Neural cell (in vitro differentiated cells): ENCODE measurements at regions not wholly inside any gene's neighbourhood (a gene's known extent, or its start where the extent isn't known, plus 50 kb on each side); places are given as distances from the start of the nearest gene placed in this dataset.

Source experiments
- H2AFZ ChIP-seq: fragments of 200-600, 300-800 bp; sonication (generic), shearing (Covaris generic); 2 replicates; pipeline ENCODE4 v1.6.0; 2014; ENCODE audit warnings: low read depth, mild to moderate bottlenecking, antibody characterized with exemption, low read length, moderate library complexity
- H3F3A ChIP-seq: fragments of 200-600 bp; shearing (Covaris generic); 2 replicates; pipeline ENCODE4 v1.6.1; 2016; ENCODE audit warnings: mild to moderate bottlenecking, moderate library complexity, mixed read lengths, antibody characterized with exemption, low read length; ENCODE audit not compliant: insufficient read depth, poor library complexity, severe bottlenecking
- H3K27ac ChIP-seq: fragments of 200-600, 300-800 bp; sonication (generic), shearing (Covaris generic); 2 replicates; pipeline ENCODE4 v1.5.1; 2014; ENCODE audit warnings: mild to moderate bottlenecking, low read length, moderate library complexity
- H3K27me3 ChIP-seq: fragments of 300-800, 200-600 bp; sonication (generic), shearing (Covaris generic); 2 replicates; pipeline ENCODE4 v1.6.0; 2014; ENCODE audit warnings: mild to moderate bottlenecking, low read depth, low read length, moderate library complexity; ENCODE audit not compliant: insufficient read depth
- H3K36me3 ChIP-seq: fragments of 300-800, 200-600 bp; sonication (generic), shearing (Covaris generic); 2 replicates; pipeline ENCODE4 v1.5.1; 2014; ENCODE audit warnings: mild to moderate bottlenecking, antibody characterized with exemption, low read length, moderate library complexity; ENCODE audit not compliant: insufficient read depth
- H3K4me2 ChIP-seq: fragments of 300-800, 200-600 bp; sonication (generic), shearing (Covaris generic); 2 replicates; pipeline ENCODE4 v1.6.0; 2014; ENCODE audit warnings: mild to moderate bottlenecking, low read length
- H3K4me3 ChIP-seq: fragments of 300-800, 200-600 bp; sonication (generic), shearing (Covaris generic); 2 replicates; pipeline ENCODE4 v1.5.1; 2014; ENCODE audit warnings: mild to moderate bottlenecking, low read length, moderate library complexity
- H3K79me2 ChIP-seq: fragments of 200-600 bp; shearing (Covaris generic); replicated peaks from 2 replicates; pipeline ENCODE4 v1.6.0; 2014; ENCODE audit warnings: mild to moderate bottlenecking, low read length, moderate library complexity; ENCODE audit not compliant: insufficient read depth
- H3K9ac ChIP-seq: fragments of 300-800, 200-600 bp; sonication (generic), shearing (Covaris generic); 2 replicates; pipeline ENCODE4 v1.6.1; 2016; ENCODE audit warnings: mild to moderate bottlenecking, low read length, mixed read lengths
- H3K9me2 ChIP-seq: fragments of 200-600 bp; shearing (Covaris generic); 2 replicates; pipeline ENCODE4 v1.6.1; 2016; ENCODE audit warnings: mild to moderate bottlenecking, low read length, mixed read lengths; ENCODE audit not compliant: insufficient read depth
- H3K9me3 ChIP-seq: fragments of 200-600, 300-800 bp; sonication (generic), shearing (Covaris generic); 2 replicates; pipeline ENCODE4 v1.6.1; 2016; ENCODE audit warnings: mild to moderate bottlenecking, mixed run types, low read length, moderate library complexity, mixed read lengths
- H4K20me1 ChIP-seq: fragments of 200-600 bp; shearing (Covaris generic); 2 replicates; pipeline ENCODE4 v1.6.1; 2016; ENCODE audit warnings: mild to moderate bottlenecking, mixed run types; ENCODE audit not compliant: insufficient read depth
- EP300 ChIP-seq: fragments of 450-650 bp; conservative IDR thresholded peaks from 2 replicates; pipeline ENCODE4 v1.6.1; 2014; ENCODE audit warnings: antibody characterized with exemption, mild to moderate bottlenecking, moderate library complexity; ENCODE audit not compliant: poor library complexity, severe bottlenecking
- EZH2 ChIP-seq: fragments of 200-600, 300-800 bp; shearing (Covaris generic), sonication (generic); IDR thresholded peaks from 2 replicates; pipeline ENCODE4 v1.6.1; 2014; ENCODE audit warnings: antibody characterized with exemption, low read length, borderline replicate concordance, mild to moderate bottlenecking; ENCODE audit not compliant: insufficient read depth, poor library complexity, severe bottlenecking
- MXI1 ChIP-seq: fragments of 450-650 bp; conservative IDR thresholded peaks from 2 replicates; pipeline ENCODE4 v1.6.1; 2014; ENCODE audit warnings: antibody characterized with exemption, mild to moderate bottlenecking; ENCODE audit not compliant: poor library complexity, severe bottlenecking
- POLR2AphosphoS5 ChIP-seq: IDR thresholded peaks from 2 replicates; pipeline ENCODE4 v1.6.1; 2012
- RAD21 ChIP-seq: fragments of 450-650 bp; conservative IDR thresholded peaks from 2 replicates; pipeline ENCODE4 v1.6.1; 2014; ENCODE audit warnings: antibody characterized with exemption, mild to moderate bottlenecking, moderate library complexity
- REST ChIP-seq: IDR thresholded peaks from 2 replicates; pipeline ENCODE4 v1.6.1; 2012; ENCODE audit warnings: borderline replicate concordance
- SMC3 ChIP-seq: fragments of 450-650 bp; conservative IDR thresholded peaks from 2 replicates; pipeline ENCODE4 v1.6.1; 2014; ENCODE audit warnings: antibody characterized with exemption, mild to moderate bottlenecking, moderate library complexity; ENCODE audit not compliant: poor library complexity
- TAF1 ChIP-seq: IDR thresholded peaks from 2 replicates; pipeline ENCODE4 v1.6.1; 2012; ENCODE audit warnings: low read depth
- TF ChIP-seq, protein P1 (sequence below): fragments of 450-650 bp; IDR thresholded peaks from 2 replicates; pipeline ENCODE4 v1.5.1; 2014; ENCODE audit warnings: antibody characterized with exemption, mild to moderate bottlenecking, moderate library complexity; ENCODE audit not compliant: poor library complexity, severe bottlenecking

DNA sequence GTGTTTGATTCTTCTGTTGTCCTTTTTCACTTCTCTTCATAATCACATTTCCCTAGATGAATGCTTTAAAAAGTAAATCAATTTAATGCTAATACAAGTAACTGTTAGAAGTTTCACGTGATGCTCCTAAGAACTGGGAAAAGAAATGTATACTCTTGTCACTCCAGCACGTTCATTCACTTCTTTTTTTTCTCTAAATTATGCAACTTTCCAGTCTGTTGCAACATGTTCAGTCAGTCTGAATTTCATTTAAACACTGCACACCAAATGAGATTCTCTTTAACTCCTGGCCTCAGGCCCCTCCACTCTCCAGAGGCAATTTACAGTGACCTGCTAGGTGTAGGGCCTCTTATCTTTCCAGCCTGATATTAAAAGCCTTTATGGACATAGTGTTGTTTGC is 321.9 kb downstream of the HS3ST1 start:
- Histone ChIP-seq H3F3A (no peaks in the 10 kb centered on the region), H3K9ac (no peak overlapping the region), H3K9me2 (no peaks in the 10 kb centered on the region), H3K4me3 (no peak overlapping the region), H3K9me3 (no peaks in the 10 kb centered on the region), H3K27ac (no peak overlapping the region), H2AFZ (no peak overlapping the region), H3K79me2 (no peaks in the 10 kb centered on the region), H3K4me2 (no peak overlapping the region), H3K27me3 (no peaks in the 10 kb centered on the region), H4K20me1 (no peaks in the 10 kb centered on the region), H3K36me3 (no peaks in the 10 kb centered on the region)
- TF ChIP-seq TAF1, result no peak
- no peak for TF ChIP-seq SMC3
- no peak for TF ChIP-seq EP300
- no peak for TF ChIP-seq REST
- TF ChIP-seq, protein P1, sequence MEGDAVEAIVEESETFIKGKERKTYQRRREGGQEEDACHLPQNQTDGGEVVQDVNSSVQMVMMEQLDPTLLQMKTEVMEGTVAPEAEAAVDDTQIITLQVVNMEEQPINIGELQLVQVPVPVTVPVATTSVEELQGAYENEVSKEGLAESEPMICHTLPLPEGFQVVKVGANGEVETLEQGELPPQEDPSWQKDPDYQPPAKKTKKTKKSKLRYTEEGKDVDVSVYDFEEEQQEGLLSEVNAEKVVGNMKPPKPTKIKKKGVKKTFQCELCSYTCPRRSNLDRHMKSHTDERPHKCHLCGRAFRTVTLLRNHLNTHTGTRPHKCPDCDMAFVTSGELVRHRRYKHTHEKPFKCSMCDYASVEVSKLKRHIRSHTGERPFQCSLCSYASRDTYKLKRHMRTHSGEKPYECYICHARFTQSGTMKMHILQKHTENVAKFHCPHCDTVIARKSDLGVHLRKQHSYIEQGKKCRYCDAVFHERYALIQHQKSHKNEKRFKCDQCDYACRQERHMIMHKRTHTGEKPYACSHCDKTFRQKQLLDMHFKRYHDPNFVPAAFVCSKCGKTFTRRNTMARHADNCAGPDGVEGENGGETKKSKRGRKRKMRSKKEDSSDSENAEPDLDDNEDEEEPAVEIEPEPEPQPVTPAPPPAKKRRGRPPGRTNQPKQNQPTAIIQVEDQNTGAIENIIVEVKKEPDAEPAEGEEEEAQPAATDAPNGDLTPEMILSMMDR, result no peak
- no peak for TF ChIP-seq RAD21
- no peak for TF ChIP-seq EZH2
- no peak for TF ChIP-seq POLR2AphosphoS5
- TF ChIP-seq MXI1, result no peak

- no peaks in the 10 kb centered on the region for H3K9me2 ChIP-seq
- no peak for TF ChIP-seq RAD21
- TF ChIP-seq REST, result no peak
- TF ChIP-seq, protein P1, result no peak
- no peaks in the 10 kb centered on the region for H3K36me3 ChIP-seq
- H2AFZ ChIP-seq, result no peak overlapping the region
- H3K4me2 ChIP-seq, result no peak overlapping the region
- H3K79me2 ChIP-seq, result no peaks in the 10 kb centered on the region
- H3F3A ChIP-seq, result no peaks in the 10 kb centered on the region
- no peaks in the 10 kb centered on the region for H4K20me1 ChIP-seq
- no peaks in the 10 kb centered on the region for H3K27me3 ChIP-seq
- H3K9ac ChIP-seq, result no peak overlapping the region
- no peak overlapping the region for H3K4me3 ChIP-seq
- no peak overlapping the region for H3K27ac ChIP-seq
- no peaks in the 10 kb centered on the region for H3K9me3 ChIP-seq
Measured at GRCh38 chr4:11106190-11106589, 322.5 kb downstream of the HS3ST1 start.
